HG02571 (cell line): ENCODE measurements at regions not wholly inside any gene's neighbourhood (a gene's known extent, or its start where the extent isn't known, plus 50 kb on each side); places are given as distances from the start of the nearest gene placed in this dataset.
"Not testable (repeated sequence)": the region's sequence is repeated elsewhere in the genome, so short reads cannot be mapped to it uniquely, and the experiment has no call there.

Experiments used
- ATAC-seq: cut with Tn5 transposase; IDR thresholded peaks from one replicate; pipeline ENCODE4 v1.9.1; 2021; ENCODE audit warnings: mild to moderate bottlenecking, moderate library complexity; ENCODE audit not compliant: unreplicated experiment

DNA sequence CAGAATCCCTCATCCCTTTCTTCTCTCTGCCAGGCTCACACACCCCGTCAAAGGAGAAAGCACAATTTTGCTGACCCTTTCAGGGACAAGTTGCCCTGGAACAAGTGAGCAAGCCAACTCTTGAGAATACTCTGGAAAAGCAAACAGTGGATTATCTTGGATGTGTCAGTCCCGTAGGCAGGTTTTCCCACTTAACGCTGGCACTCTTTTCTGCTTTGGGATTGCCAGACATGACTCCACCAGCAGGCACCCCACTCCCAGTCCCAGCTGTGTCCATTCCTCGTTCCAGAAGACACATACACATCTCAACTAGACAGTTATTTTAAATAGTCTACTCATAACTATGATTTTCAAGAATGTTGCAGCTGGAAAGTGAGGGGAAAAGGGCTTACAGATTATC, 145.5 kb upstream of the CDKN3 start:
- no peak for ATAC-seq

DNA sequence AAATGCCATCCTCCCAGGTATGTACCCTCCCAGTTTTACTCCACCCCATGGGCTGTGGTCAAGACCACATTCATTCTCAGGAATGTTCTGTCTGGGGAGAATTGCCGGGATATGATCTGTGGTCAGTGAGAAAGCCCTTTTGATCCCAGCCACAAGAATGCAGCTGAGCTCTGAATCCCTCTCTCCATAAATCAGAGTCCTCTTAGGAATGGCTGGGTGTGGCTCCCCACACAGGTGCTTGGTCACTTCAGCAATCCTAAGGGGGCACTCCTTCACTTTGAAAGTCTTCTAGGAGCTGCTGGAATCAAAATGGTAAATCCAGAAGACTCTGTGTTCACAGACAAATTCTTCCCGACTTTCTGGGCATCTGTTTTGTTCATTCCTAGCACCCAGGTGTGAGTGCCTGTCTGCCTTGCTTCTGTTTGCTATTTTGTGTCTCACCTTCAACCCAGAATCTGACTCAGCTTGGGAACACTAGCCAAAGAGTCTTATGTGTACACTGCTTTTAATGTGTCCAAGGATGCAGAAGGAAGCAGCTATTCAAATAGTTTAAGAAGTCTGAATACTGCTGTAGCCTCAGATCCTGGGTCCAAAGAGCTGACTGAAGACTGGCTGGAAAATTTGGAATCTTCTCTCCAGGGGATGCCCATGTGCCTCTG, 144.6 kb upstream of the CDKN3 start:
- ATAC-seq = no peak

DNA sequence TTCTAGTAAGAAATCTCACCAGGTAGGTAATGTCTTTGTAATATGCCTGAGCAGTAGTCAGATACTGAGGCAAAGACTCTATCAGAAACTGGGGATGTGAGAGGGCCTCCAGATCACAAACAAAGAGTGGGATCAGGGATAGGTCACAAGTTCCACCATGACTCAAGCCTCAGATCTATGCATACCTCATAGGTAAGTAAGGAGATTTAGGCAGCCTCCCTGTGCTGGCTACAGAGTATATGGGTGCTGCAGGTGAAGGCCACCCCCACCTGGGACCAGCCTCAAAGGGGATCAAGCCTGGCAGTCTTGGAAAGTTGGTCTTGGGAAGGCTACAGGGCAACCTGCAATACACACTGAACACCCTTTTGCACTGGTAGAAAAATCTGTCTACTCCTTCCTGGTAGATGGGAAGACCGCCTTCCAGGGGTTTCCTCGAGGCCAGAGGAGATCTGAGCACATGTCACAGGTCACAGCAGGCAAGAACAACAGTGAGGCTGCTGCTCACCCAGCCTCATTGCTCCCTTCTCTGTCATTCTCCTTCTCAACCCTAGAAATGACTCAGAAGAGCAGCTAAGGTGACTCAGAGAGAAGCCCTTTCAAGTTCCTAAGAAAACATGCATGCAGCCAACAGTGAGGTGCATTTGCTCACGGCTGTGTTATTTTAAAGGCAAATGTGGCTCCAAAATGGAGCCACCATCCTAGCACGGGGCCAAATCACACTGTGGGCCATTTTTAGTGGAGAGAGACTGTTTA, 143.4 kb upstream of the CDKN3 start:
- peak; percentile 88 for ATAC-seq

DNA sequence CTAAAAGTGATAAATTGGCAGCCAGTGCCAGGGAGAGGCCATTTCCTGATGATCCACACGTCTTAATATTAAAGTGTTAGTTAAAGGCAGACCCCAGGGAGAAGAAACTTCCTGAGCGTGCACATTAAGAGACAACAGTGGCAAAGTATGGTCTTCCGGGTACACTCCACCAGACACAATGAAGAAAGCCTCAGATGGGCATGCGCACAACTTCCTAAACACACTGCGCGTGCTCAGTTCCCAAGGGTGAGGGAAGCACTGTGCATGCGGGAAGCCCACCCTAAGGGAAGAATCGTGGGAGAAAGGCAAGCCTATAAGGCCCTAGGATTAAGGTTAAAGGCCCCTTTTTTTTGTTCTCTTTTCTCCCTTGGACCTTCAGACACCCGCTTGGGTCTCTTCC, 140.7 kb upstream of the CDKN3 start:
- ATAC-seq = no peak

DNA sequence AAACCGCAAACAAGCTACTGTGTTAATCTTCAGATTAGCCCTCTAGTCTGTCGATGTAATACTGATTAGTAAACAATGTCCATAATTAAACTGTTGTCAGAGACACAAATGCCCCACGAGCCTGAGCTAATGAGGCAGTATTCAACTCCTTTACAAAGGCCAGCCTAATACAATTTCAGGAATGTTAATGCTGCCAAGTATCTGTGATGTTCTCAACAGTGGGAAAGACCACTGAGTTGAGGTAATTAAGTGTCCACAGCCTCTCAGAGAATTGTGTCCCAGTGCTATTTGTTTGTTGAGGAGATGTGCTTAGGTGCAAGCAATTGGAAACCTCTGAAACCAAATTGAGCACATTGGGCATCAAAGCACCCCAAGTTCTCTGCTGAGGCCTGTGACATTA, 139.4 kb upstream of the CDKN3 start:
- ATAC-seq = no peak

DNA sequence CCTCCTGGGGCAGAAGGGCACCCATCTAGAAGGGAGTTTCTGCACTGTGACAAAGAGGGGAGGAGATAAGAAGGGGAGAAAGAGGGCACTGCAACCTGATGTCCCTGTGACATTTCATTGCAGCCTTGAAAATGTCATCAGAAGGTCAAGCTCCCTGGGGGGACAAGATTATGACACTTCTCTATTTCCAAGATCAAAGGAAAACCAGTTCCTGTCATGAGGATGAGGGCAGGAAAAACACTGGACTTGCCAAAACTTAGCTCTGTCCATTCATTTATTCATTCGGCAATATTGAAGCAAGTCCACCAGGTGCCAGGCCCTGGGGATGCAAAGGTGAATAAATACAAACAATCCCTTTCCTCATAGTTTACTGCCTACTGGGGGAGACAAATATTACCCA, 138.4 kb upstream of the CDKN3 start:
- ATAC-seq = no peak

DNA sequence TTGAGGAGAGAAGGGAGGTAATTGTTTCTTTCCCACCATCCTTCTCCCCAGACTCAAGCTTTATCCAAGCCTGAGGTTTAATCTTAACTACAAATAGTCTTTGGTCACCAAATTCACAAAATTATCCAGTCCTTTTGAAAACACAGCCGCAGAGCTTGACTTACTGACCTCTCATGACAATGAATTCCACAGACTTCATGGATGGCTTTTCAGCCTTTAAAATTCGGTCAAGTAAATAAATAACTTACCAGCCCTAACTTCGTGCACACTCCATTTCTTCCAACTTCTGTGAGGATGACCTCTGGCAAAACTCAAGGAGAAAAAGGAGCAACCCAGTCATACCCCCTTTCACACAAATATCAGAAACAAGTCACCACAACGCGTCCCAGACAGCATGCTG, 137.0 kb upstream of the CDKN3 start:
- no peak for ATAC-seq

DNA sequence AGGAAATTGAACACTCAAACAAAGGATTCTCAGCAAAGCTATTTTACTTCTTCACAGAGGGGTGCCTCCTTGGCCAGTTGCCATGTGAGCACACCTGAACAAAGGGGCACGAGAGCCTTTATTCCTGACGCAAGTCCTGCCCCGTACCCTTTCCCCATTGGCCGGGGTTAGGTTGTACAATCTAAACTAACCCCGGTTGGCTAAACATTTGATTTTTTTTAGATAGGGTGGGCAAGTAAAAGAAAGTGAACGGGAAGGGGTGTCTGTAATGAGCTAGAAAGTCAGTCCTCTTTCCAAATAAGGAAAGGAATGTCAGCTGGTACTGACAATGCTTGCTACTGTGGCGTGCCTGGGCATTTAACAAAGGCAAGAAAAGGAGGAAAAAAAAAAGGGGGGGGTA, 135.5 kb upstream of the CDKN3 start:
- no peak for ATAC-seq

DNA sequence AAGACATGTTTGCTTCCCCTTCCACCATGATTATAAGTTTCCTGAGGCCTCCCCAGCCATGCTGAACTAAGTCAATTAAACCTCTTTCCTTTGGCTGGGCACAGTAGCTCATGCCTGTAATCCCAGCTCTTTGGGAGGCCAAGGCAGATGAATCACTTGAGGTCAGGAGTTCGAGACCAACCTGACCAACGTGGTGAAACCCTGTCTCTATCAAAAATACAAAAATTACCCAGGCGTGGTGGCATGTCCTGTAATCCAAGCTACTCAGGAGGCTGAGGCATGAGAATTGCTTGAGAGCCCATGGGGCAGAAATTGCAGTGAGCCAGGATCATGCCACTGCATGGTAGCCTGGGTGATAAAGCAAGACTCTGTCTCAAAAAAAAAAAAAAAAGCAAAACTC, 130.2 kb upstream of the CDKN3 start:
- not testable (repeated sequence) for ATAC-seq

DNA sequence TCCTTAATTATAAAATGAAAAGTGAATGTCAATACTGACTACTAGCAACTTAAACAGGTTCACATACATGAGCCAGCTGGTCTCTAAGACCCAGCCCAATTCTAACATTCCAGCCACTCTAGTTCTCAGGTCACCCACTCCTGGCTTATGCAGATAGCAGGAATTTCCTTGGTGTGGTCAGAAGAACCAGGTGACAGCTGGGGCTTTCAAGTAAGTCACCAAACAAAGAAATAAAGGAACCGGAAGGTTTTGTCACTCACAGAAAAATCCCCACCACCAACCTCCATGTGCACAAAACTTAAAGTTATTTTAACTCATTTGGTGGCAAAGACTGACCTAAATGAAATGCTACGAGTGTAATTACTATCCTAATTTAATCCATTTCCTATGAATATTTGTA, 129.6 kb upstream of the CDKN3 start:
- ATAC-seq = peak; percentile 74

DNA sequence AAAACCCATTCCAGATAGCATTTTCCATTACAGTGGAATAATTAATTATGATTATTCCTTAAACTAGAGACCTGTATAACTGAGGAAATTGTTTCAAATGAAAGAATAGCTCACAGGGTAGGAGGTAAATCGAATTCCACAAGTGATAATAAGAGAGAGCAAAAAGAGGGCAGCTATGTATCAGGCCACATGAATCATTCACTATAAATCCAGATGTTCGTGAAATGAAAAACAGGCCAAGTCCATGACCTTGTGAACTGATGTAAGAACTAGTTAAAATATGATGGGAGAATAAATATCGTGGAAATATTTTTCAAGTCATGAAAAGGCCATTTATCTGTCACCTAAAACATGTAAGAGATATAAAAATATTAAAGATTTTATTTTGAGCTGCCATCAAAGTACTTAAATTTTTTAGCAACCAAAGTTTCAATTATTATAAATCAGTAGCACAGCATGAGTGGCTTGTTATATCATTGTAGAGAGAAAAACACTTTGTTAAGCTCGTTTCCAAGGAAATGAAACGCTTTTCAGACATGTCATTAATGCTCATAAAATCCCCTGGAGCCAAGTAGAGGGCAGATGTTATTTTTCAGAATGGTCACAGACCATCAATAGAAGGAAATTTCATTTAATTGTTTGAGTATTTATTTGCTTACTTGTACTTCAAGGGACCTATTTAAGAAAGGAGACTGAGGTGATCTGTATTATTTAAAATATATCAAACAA, 120.6 kb upstream of the CDKN3 start:
- no peak for ATAC-seq

DNA sequence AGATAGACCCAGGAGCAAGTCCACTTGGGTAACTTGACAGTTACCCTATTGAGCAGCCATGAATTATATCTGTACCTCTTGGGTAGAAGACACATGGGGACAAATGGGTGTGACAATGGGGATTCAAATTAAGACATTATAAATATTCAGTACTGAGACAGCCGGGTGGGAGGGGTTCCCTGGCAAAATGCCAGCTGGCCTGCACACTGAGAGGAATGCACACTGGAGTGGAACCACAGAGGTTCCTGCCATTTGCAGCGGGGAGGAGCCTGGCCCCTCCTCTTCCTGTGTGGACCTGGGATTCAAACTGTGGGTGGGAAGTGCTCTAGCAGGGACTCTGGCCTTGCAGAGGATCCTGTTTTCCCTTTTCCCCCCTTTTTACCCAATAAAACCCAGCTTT, 118.7 kb upstream of the CDKN3 start:
- ATAC-seq = no peak

DNA sequence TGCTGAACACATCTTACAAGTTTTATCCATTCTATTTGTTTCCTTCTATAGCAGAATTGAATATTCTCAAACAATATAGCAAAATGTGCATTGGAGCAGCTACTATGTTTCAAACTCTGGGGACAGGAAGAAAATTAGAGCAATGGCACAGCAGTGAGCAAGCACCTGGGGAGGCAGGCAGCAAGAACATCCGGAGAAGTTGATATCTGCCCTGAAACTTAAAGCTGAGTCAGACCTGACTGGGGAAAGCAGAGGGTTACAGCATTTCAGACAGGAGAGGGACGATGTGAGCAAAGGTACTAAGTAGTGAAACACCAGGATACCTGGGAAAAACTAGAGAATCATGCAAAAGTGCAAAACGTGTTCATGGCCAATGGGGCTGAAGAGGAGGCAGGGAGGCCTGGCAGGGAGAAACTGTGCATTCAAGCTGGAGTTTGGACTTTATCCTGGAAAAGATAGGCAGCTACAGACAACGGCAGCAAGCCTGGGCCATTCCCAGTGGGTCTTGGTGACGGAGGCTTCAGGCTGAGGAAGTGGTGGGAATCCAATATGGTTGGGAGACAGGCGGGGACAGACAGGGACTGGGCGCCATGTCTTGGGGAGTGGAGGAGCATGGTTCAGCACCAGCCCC, 118.0 kb upstream of the CDKN3 start:
- ATAC-seq = no peak

DNA sequence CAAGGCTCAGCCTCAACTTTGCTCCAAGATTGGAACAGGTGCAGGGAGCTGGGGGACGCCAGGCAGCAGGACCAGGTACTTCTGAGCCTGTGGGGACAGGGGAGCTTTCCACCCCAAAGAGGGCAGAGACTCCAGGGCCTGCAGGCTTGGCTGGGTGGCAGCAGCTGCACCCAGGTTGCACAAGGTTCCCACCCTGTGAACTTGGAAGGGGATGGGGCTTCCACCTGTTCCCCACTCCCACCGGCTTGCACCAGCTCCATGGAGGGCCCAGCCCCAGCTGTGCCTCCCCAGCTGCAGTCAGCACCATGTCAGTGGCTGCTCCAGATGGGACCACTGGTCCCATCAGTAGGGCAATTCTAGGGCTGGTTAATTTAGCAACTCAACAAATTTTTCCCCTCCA, 114.0 kb upstream of the CDKN3 start:
- ATAC-seq = no peak

DNA sequence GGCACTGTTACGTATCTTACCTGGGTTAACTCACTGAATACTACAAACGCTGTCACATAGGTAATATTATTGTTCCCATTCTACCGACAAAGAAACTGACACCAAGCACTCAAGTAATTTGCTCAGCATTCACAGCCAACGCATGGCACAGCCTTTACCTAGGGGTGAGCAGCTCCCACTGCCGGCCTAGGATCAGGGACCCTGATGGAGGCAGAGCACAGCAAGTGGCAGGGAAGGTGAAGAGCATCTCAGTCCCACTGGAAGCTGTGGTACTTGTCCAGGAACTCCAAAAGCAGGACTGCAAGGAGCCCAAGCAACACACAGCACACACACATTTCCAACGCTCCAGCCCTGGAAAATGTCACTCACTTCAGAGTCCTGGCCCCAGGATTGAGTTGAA, 111.8 kb upstream of the CDKN3 start:
- ATAC-seq = no peak

DNA sequence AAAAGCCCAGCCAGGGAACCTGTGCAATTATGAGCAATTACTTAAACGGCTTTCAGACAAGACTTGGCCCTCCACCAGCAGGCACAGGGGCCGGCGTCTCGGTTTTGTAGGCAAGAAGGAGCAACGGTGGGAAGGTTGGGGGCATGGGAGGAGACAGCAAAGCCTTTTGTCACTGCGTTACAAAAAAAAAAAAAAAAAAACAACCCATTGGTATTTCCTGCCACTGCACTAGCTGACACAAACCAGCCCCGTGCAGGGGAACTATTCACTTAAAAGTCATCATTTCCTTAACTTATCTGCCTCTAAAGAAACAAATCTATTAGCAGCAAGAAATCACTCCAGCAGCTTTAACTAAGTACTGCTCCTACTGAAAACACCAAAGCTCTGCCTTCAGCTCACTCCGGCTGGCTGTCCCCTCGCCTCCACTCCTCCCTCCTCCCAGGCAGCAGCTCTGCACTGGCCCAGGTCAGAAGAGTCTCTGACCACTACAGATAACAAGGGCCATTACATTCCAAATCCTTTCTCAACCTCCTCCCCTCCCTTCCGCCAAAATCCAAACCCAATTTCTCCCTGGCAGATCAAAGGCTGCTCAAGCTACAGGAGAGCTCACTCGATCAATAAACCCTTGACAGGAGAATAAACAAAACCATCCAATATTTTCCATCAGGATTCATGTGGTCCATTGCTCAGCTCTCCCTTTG, 105.2 kb upstream of the CDKN3 start:
- ATAC-seq = no peak

DNA sequence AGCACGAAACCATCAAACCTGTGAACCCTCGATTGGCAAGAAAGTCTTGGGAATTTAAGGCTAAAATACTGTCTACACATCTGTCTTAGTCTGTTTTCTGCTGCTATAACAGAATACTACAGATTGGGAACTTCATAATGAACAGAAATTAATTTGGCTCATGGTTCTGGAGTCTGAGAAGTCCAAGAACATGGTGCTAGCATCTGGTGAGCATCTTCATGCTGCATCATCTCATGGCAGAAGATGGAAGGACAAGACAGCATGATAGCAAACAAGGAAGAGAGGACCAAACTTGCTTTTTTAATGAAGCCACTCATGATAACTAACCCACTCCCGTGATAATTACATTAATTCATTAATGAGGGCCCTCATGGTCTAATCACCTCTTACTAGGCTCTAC, 102.0 kb upstream of the CDKN3 start:
- ATAC-seq = no peak

DNA sequence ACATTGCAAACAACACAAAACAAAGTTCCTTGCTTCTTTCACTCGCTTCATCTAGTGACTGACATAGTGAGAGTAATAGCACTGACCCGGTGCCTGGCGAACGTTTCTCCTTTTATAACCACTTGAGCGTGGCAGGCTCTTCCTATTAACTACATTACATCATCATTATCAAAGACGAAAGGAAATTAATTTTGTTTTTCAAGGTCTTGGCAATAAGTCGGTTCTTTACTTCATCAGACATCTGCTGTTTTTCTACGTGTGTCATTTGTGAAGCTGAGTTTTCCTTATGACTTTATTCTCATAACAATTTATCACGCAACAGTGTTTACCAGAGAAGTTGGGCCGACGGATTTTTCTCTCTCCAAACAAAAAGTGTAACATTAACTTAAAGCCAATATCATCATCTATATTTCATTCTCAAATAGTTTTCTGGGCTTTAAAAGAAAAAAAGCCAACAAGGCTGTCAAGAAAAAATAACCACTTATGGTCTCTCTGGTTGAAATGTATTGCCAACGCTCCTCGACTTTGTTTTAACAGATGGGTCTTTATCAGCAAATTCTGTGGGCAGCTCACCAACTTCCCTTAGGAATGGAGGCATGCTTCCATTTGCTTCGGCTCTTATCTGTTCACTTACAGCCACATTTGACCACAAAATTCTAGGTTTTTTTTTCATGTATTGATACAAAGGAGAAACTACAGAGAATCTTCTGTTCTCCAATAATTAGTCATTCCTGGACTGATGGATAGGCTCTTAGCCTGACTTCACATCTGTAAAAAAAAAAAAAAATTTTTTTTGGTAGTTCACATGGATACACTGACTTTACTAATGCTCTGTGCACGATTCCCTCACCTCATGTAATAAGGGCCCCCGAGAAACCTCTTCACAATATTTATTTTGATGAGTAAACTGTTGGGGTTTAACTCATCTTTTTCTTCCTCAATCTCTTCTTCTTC, 97.1 kb upstream of the CDKN3 start:
- ATAC-seq = no peak

DNA sequence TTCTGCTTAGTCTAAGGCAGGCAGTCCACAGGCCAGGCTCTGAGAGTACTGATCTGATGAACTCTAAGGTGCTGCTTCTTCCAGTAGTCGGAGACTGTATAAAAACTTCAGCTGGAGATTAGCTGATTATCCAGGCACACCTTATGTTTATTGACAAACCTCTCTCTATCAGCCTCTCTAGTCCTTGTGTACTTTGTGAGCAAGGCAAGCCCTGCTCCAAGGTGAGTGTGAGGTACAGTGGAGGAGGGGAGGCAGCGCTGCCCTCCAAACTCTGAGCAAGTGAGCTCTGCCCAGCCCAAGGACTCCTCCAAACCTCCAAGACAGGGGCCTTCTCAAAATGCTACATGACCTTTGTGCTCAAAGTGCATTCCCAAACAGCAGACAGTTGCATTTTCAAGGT, 95.9 kb upstream of the CDKN3 start:
- ATAC-seq = no peak

DNA sequence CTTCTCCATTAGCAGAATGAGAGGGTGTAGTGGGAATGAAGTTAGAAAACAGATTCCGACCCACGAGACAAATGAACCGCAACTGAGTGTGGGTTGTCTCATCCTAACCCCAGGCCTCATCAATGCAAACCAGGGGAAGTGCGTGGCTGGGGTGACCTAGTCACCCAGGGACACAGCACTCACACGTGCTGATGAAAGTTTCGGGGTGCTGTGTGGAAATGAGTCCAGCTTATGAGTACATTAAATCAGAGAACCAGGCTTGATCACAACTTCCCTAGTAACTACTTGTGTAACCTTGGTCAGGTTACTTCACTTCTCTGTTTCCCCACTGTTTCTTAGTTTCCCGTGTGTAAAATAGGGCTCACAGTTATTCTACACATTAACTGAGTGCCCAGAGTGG, 95.4 kb upstream of the CDKN3 start:
- ATAC-seq = no peak
